K562 (cell line): ENCODE measurements at regions not wholly inside any gene's neighbourhood (a gene's known extent, or its start where the extent isn't known, plus 50 kb on each side); places are given as distances from the start of the nearest gene placed in this dataset.

Experiments
- CHD4 ChIP-seq: fragments of 200-600 bp; sonication (generic); IDR thresholded peaks from 3 replicates; pipeline ENCODE4 v1.6.1; 2012; ENCODE audit warnings: low read depth, mild to moderate bottlenecking, mixed read lengths, low read length, inconsistent platforms; ENCODE audit not compliant: insufficient read depth, insufficient replicate concordance, poor library complexity, severe bottlenecking
- TF ChIP-seq, protein P1 (sequence below): sonication (generic); formaldehyde crosslinking; IDR thresholded peaks from 2 replicates; pipeline ENCODE4 v1.8.0; 2023; ENCODE audit warnings: mild to moderate bottlenecking, missing genetic modification reagents

- TF ChIP-seq, protein P1, sequence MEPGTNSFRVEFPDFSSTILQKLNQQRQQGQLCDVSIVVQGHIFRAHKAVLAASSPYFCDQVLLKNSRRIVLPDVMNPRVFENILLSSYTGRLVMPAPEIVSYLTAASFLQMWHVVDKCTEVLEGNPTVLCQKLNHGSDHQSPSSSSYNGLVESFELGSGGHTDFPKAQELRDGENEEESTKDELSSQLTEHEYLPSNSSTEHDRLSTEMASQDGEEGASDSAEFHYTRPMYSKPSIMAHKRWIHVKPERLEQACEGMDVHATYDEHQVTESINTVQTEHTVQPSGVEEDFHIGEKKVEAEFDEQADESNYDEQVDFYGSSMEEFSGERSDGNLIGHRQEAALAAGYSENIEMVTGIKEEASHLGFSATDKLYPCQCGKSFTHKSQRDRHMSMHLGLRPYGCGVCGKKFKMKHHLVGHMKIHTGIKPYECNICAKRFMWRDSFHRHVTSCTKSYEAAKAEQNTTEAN (CRISPR knock-in tag) = no peak
- TF ChIP-seq CHD4 = no peak
These were observed 808.2 kb downstream of the BRINP1 start for GRCh38 chr9:118561051-118561450.
